Heart right ventricle (tissue), 16 donors: ENCODE measurements at regions not wholly inside any gene's neighbourhood (a gene's known extent, or its start where the extent isn't known, plus 50 kb on each side); places are given as distances from the start of the nearest gene placed in this dataset.

Experiments
- ATAC-seq, 8 donors: fragments of 200-7000 bp; cut with Tn5 transposase; one replicate each; pipeline ENCODE4 v1.9.1; 2020; ENCODE audit warnings: mild to moderate bottlenecking in 8 of 8, moderate library complexity in 8 of 8, moderate number of reproducible peaks in 1 of 8
- DNase-seq, 2 donors: peaks; one replicate each; pipeline ENCODE4 v3.0.0-alpha.2; 2020
- H3K27ac ChIP-seq, 10 donors: fragments of 200-600 bp; sonication (generic) in 2 of 10; one replicate each; pipeline versions ENCODE4 v1.5.0 to v1.8.0; 2020 to 2022; ENCODE audit warnings: mild to moderate bottlenecking in 3 of 10
- H3K27me3 ChIP-seq, 7 donors: fragments of 200-600 bp; one replicate each; pipeline ENCODE4 v1.8.0; 2021 to 2022; ENCODE audit warnings: mild to moderate bottlenecking in 2 of 7
- H3K36me3 ChIP-seq, 9 donors: fragments of 200-600 bp; sonication (generic) in 1 of 9; one replicate each; pipeline versions ENCODE4 v1.5.0 to v1.8.0; 2020 to 2022; ENCODE audit warnings: mild to moderate bottlenecking in 2 of 9
- H3K4me1 ChIP-seq, 9 donors: fragments of 200-600 bp; sonication (generic) in 1 of 9; one replicate each; pipeline versions ENCODE4 v1.5.0 to v1.8.0; 2020 to 2022; ENCODE audit warnings: mild to moderate bottlenecking in 4 of 9
- H3K4me3 ChIP-seq, 10 donors: fragments of 200-600 bp; sonication (generic) in 2 of 10; one replicate each; pipeline versions ENCODE4 v1.5.0 to v1.8.0; 2020 to 2022; ENCODE audit warnings: mild to moderate bottlenecking in 7 of 10, moderate library complexity in 2 of 10
- H3K9me3 ChIP-seq, 11 donors: fragments of 200-600 bp in 10 of 11; sonication (generic) in 2 of 11; one replicate each; pipeline versions ENCODE4 v1.5.0 to v1.8.0; 2013 to 2022; ENCODE audit warnings: mild to moderate bottlenecking in 2 of 11, control low read depth in 1 of 11, moderate library complexity in 1 of 11
- CTCF ChIP-seq, 9 donors: fragments of 200-600 bp; sonication (generic) in 2 of 9; IDR thresholded peaks; one replicate each; pipeline versions ENCODE4 v1.5.0 to v1.8.0; 2021 to 2022; ENCODE audit warnings: antibody characterized with exemption in 9 of 9, mild to moderate bottlenecking in 5 of 9, moderate library complexity in 1 of 9
- WGBS, 2 donors: extraction: QIAGEN DNeasy Blood & Tissue Kit; methylation state at CpG; one replicate each; pipeline ENCODE4 v1.1.7; 2013; ENCODE audit warnings: inconsistent platforms in 1 of 2; 5-methylcytosine and 5-hydroxymethylcytosine counted together
- intact Hi-C, 10 donors: fragments of 100-400 bp; cut with DNase I; formaldehyde crosslinking; loops; one replicate each; pipeline versions ENCODE4 v1.11.1 to v1.14.2; 2022
- donor health status: Arrhythmogenic right ventricular cardiomyopathy.
- donor health status: ischemic (EF 13 %, LVEDD 7.1; RV severe dilation, severe dysfunction).
- donor health status: healthy with polysubstance abuse.
- donor health status: DM: no; HTN: yes; CAD: no.
- donor health status: DM: no; HTN: no; CAD: no.
- donor health status: ischemic (EF 25% LVEDD 6.9; RV normal size, moderate dysfunction).
- donor health status: ischemic (EF 25% LVEDD 5.7; RV mildly dilated, moderate dysfunction).
- donor health status: healthy.
- donor health status: DM: yes; HTN: yes; CAD: no.
- donor health status: Ischemic cardiomyopathy.
- donor health status: ischemic (EF 35%, LVEDD 5.7; RV mildly dilated, moderate dysfunction).
- donor health status: nonischemic (EF 11% LVEDD 7.7; RV severe dilation, severe dysfunction).
- donor health status: DM: yes; HTN: yes; CAD: no.
- donor health status: PGD.
- donor health status: ischemic (EF 29% LVEDD 5.4; RV normal size, mild dysfunction).
- donor health status: nonischemic (EF 23%, LVEDD 6.1; RV moderate dilation, normal function).

- no peak for DNase-seq
- peak overlapping the region in 9 of 10 donors; percentile 3 to 76 (median 68) for H3K27ac ChIP-seq
- intact Hi-C loops = loop anchor here in 2 of 10 donors (5.0 to 10.0 kb wide), 2 partner anchors 48 to 175 kb away; no protein-coding TSS in a partner anchor
Measured at GRCh38 chr7:25669961-25670841, 441.9 kb upstream of the NPVF start.

GRCh38 chr7:25671111-25671510 is 442.8 kb upstream of the NPVF start:
- WGBS, 2 donors = 65 to 68% methylated on average over 10 of the region's 10 CpGs
- Histone ChIP-seq H3K36me3 (no peaks in the 10 kb centered on the region), H3K27ac (peak overlapping the region in 9 of 10 donors; percentile 3 to 76 (median 68)), H3K4me3 (no peak overlapping the region), H3K27me3 (no peaks in the 10 kb centered on the region), H3K9me3 (no peaks in the 10 kb centered on the region), H3K4me1 (peaks cover 0 to 33% (median 16%) of the 10 kb centered on the region in 9 donors)
- ATAC-seq (peak in 3 of 8 donors; percentile 6 to 46 (median 8)), DNase-seq (no peak)
- no peak for TF ChIP-seq CTCF (IDR thresholded peaks at IDR 0.05)
- intact Hi-C loops = loop anchor here in 1 of 10 donors (5.0 kb wide), 1 partner anchor 49 kb away; no protein-coding TSS in a partner anchor

More at GRCh38 chr7:25669961-25670841, 441.9 kb upstream of the NPVF start:
- no peak for TF ChIP-seq CTCF (IDR thresholded peaks at IDR 0.05)
- Histone ChIP-seq H3K4me1 (peaks cover 0 to 33% (median 16%) of the 10 kb centered on the region in 9 donors), H3K27me3 (no peaks in the 10 kb centered on the region), H3K9me3 (no peaks in the 10 kb centered on the region), H3K4me3 (peak overlapping the region in 1 of 10 donors; percentile 9), H3K36me3 (no peaks in the 10 kb centered on the region)
- 50 to 61% methylated on average over 13 of the region's 13 CpGs for WGBS, 2 donors
- peak; percentile 67 to 86 (median 76) for ATAC-seq

GRCh38 chr7:25672496-25672895 is 444.2 kb upstream of the NPVF start:
- no peak for DNase-seq
- Histone ChIP-seq H3K9me3 (no peaks in the 10 kb centered on the region), H3K4me1 (peaks cover 0 to 33% (median 16%) of the 10 kb centered on the region in 9 donors), H3K36me3 (no peaks in the 10 kb centered on the region), H3K27ac (peak overlapping the region in 6 of 10 donors; percentile 19 to 76 (median 68)), H3K4me3 (no peak overlapping the region), H3K27me3 (no peaks in the 10 kb centered on the region)
- 54 to 58% methylated on average over 5 of the region's 5 CpGs for WGBS, 2 donors
- intact Hi-C loops = loop anchor here in 1 of 10 donors (5.0 kb wide), 1 partner anchor 50 kb away; no protein-coding TSS in a partner anchor
- TF ChIP-seq CTCF (IDR thresholded peaks at IDR 0.05) = no peak
- ATAC-seq = no peak

- ATAC-seq (peak in 7 of 8 donors; percentile 41 to 98 (median 69)), DNase-seq (peak in 1 of 2 donors; percentile 27)
- no peaks in the 10 kb centered on the region for H3K9me3 ChIP-seq
- TF ChIP-seq CTCF (IDR thresholded peaks at IDR 0.05) = no peak
- no peak overlapping the region for H3K4me3 ChIP-seq
- 72 to 82% methylated on average over 4 of the region's 4 CpGs for WGBS, 2 donors
- intact Hi-C loops = loop anchor here in 1 of 10 donors (5.0 kb wide), 1 partner anchor 171 kb away; no protein-coding TSS in a partner anchor
- peaks cover 0 to 17% (median 0%) of the 10 kb centered on the region in 9 donors for H3K4me1 ChIP-seq
- H3K27ac ChIP-seq = no peak overlapping the region
- no peaks in the 10 kb centered on the region for H3K36me3 ChIP-seq
- H3K27me3 ChIP-seq = no peaks in the 10 kb centered on the region
Measured at GRCh38 chr7:25675789-25676474, 447.6 kb upstream of the NPVF start.
